ENCODE measurements at regions not wholly inside any gene's neighbourhood (a gene's known extent, or its start where the extent isn't known, plus 50 kb on each side); places are given as distances from the start of the nearest gene placed in this dataset.

DNA sequence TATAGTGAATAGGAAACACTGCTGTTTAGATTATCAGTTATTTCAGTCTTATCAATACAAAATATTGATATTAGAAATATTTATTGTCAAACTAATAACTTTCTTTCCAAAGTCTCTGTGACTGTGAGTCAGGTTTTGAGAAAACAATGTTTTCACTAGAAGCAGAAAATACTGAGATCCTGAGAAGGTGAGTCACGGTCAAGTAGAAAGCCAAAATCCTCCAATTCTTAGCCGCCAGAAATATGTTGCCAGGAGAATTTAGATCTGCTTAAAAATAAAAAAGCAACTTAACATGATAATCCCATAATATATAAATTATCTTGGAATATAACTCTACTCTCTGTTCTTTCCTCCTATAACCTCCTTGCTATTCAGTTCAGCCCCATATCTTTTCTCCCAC, 181.9 kb upstream of the NRXN1 start:
- ChIA-PET CTCF (no interaction called here), POLR2A (no interaction called here)

DNA sequence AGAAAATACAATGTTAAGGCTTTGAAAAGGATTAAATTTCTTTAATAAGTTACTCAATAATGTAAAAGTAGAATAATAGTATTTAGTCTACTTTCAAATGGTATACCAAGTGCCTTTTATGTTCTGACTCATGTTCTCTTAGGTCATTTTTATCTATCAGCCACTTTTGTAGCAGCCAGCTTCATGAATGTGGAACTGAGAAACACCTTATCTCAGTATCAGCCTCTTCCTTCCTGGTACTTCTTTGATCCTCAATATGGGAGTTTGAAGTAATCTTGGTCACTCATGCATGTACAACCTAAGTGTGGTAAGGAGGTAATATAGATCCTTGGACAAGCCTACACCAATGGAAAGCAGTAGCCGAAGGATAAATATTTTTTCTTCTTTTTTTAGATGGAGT, 180.4 kb upstream of the NRXN1 start:
- ChIA-PET POLR2A (no interaction called here), CTCF (no interaction called here)

DNA sequence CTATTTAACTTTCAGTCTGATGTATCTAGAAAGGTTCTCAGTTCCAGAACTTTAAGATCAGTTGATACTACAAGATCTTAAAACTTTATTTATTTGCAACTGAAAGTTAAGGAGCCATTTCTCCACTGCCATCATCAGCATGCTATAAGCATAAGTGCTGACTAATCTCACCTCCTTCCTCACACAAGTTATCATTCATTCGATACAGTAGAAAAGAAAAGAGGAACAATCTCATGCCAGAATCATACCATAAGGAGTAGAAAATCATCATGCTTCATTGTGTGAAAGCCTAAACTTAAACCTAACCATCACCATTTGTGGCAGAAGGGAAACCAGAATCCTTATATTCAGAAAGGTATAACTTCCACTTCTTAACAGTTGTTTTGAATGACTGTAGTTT, 176.6 kb upstream of the NRXN1 start:
- ChIA-PET CTCF (no interaction called here), POLR2A (no interaction called here)

- ChIA-PET CTCF (no interaction called here), POLR2A (no interaction called here)
Observed at GRCh38 chr2:51201295-51201694, 169.4 kb upstream of the NRXN1 start.

DNA sequence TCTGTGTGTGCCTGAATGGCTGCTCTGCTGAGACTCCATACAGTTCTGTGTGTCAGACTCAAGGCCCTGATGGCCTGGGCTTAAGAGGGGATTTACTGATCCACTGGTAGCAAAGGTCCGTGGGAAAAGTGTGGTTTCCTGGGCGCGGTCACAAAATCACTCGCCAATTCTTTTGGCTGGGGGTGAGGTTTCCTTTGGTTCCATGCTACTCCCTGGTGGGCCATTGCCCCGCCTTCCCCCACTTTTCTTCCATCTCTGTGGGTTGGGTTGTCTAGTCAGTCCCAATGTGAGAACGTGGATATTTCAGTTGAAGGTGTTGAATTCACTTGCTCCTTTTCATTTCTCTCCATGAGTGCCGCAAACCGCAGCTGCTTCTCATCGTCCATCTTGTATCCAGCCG, 162.7 kb upstream of the NRXN1 start:
- CTCF ChIA-PET: no interaction called here
- POLR2A ChIA-PET: no interaction called here

- CTCF ChIA-PET: no interaction called here
- POLR2A ChIA-PET: no interaction called here
Observed at GRCh38 chr2:51170273-51170672, 138.3 kb upstream of the NRXN1 start.

DNA sequence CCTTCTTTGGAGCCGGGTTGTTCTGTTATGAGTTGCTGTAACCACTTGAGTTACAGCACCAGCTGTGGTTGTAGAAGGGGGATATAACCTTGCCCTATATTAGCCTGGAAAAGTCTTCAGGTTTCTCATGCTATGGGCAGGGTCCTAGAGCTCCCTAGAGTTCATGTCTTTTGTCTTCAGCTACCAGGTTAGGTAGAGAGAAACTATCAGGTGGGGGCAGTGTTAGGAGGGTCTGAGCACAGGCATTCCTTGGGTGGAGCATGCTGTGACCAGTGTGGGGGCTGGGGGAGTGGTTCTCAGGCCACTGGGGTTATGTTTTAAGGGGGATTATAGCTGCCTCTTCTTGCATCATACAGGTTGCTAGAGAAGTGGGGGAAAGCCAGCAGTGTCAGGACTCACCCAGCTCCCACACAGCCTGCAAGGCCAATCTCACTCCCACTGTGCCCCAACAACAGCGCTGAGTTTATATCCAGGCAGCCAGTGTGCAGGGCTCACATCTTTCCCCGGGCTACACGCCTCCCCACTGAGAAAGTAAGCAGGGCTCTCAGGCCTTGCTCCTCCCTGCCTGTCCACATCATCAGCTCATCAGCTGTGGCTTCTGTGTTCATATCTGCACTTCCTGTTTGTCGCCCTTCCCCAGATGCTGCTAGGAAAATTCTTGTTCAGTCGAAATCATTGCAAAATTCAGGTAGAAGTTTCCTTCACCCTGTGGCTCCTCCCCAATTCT, 133.8 kb upstream of the NRXN1 start:
- ChIA-PET CTCF (no interaction called here), POLR2A (no interaction called here)

DNA sequence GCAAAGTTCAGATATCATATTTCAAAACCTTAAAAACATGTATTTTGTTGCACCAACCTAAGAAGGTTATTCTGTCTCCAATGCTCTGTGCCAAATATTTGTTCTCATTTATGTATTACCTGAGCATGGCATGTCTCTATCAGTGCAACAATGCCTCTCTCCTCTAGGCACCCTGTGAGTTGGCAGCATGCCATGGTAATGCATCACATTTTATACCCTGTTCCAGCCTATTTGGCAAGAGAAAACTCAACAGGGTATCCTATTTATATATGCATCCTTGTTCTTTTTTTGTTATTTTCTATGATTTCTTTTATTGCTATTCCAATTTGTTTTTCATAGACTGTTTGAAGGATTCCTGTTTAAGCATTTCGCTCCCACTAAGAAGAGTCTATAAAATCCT, 126.3 kb upstream of the NRXN1 start:
- POLR2A ChIA-PET: no interaction called here
- CTCF ChIA-PET: no interaction called here

- ChIA-PET POLR2A (no interaction called here), CTCF (no interaction called here)
Observed at GRCh38 chr2:51153236-51153635, 121.3 kb upstream of the NRXN1 start.

DNA sequence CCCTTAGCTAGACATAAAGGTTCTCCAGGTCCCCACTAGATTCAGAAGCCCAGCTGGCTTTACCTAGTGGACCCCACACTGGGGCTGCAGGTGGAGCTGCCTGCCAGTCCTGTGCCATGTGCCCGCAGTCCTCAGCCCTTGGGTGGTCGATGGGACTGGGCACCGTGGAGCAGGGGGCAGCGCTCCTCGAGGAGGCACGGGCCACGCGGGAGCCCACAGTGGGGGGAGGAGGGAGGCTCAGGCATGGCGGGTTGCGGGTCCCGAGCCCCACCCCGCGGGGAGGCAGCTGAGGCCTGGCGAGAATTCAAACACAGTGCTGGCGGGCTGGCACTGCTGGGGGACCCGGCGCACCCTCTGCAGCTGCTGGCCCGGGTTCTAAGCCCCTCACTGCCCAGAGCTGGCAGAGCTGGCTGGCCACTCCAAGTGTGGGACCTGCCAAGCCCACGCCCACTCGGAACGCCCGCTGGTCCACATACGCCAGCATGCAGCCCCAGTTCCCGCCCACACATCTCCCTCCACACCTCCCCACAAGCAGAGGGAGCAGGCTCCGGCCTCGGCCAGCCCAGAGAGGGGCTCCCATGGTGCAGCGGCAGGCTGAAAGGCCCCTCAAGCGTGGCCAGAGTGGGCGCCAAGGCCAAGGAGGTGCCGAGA, 119.7 kb upstream of the NRXN1 start:
- POLR2A ChIA-PET: no interaction called here
- CTCF ChIA-PET: no interaction called here

DNA sequence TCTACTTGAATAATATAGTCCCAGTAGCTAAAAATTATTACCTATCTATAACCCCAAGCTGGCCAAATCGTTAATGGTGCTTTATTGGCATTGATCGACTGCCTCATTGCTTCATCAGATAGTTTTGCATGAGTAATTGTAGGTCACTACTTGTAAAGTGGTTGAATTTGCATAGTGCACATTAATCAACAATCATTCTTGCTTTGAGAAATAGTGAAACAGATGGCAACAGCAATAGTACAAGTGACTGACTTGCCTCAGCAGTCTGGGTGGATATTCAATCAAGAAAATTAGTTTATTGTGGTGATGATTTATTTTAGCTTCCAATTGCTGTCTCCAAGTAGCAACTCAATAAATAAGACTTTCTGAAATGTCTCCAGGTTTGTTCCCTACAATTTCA, 117.8 kb upstream of the NRXN1 start:
- POLR2A ChIA-PET: no interaction called here
- CTCF ChIA-PET: no interaction called here

DNA sequence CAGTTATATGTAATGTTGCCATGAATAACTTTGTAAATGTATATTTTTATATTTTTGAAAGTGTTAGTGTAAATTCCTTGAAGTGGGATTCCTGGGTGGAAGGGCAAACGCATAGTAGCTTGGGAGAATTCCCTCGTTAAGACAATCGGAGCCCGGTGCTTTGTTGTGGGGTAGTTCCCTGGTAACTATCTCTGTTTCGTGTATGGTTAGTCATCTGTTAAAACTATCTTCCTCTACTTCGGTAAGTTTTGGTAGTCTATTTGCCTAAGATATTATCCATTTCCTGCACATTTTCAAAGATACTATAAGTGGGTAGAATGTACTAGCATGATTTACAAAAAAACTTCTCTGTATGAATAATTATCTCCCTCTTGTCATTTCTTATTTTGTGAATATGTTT, 113.8 kb upstream of the NRXN1 start:
- ChIA-PET CTCF (no interaction called here), POLR2A (no interaction called here)

- CTCF ChIA-PET: no interaction called here
- POLR2A ChIA-PET: no interaction called here
Observed at GRCh38 chr2:51120754-51121280, 88.9 kb upstream of the NRXN1 start.

DNA sequence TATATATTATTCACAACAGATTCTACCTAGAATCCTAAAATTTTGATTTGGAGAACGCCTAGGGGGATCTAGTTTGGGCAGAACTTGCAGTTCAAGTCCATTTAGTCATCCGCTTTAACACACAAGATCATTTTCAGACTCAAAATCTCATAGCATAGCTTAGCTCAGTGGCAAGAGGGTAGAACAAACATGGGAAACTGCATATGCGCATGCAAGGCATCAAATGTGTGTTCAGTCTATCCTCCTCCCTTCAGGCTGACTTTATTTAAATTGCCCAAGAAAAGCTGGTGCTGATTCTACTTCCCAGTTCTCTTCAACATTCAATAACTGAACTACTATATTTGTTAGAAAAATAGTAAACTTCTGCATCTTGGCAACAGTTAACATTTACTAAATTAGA, 79.6 kb upstream of the NRXN1 start:
- ChIA-PET CTCF (no interaction called here), POLR2A (no interaction called here)

DNA sequence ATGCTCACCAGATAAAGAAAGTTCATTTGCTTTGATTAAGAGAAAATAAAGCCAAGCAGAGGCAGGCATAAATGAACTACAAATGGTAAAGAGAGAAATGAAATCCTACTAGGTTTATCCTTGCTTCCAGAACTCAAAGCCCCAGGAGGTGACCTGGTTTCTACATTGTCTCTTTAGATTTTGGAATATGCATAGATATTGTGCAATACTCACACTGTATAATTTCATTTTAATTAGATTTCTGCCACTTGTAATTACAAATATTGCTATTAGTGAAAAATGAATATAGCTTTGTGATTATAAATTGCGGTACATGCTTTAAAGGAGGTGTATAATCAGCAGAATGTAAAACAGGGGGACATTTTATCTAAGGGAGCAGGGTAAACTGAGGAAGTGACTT, 76.9 kb upstream of the NRXN1 start:
- ChIA-PET CTCF (no interaction called here), POLR2A (no interaction called here)

DNA sequence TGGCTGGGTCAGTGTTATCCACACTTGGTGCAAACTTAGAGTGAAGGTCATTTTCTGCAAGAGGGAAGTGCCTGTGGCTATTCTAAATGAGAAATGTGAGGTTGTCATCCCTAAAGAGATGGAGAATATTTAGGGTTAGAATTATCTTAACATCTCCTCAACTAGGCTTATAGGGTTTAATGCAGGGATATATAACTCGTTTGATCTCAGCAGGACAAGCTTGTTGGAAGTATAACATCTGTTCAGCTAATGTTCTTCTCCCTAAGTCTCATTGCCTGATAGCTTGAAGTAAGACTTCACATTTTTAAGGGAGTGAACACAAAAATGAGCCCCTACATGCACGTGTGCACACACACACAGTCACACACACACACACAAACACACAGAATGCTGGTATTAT, 75.9 kb upstream of the NRXN1 start:
- POLR2A ChIA-PET: no interaction called here
- CTCF ChIA-PET: no interaction called here

- POLR2A ChIA-PET: no interaction called here
- CTCF ChIA-PET: no interaction called here
Observed at GRCh38 chr2:51105811-51106210, 73.9 kb upstream of the NRXN1 start.

DNA sequence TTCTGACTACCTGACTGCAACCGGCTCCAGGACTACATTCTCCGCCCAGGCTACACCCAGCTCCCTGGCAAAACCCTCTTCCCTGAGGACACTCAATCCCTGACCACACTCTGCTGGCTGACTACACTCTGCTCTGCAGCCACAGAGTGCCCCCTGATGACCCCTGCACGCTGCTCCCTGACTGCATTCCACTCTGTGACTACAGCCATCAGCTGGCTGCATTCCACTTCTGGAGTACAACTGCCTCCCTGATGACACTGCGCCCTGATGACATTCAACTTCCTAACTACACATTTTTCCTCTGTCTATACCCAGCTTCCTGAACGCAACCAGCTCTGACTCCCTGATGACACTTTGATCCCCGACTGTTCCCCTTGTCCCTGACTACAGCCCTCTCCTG, 71.3 kb upstream of the NRXN1 start:
- CTCF ChIA-PET: no interaction called here
- POLR2A ChIA-PET: no interaction called here

DNA sequence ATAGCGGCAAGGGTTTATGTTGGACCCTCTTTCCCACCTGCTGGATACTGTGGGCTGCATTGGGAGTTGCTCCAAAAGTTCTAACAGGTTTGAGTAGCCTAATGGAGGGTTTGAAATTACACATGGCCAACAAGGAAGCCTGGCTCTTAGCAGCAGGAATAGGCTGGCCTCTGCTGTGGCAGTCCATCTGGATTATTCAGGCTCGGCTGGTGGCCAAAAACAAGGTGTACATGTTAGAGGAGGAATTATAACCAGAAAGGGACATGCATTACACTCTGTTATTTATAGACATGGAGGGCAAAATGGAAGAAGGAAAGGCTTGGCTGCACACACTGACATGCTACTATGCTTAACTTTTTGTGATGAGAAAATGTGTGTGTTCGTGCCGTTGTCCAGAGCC, 61.1 kb upstream of the NRXN1 start:
- ChIA-PET CTCF (no interaction called here), POLR2A (no interaction called here)

DNA sequence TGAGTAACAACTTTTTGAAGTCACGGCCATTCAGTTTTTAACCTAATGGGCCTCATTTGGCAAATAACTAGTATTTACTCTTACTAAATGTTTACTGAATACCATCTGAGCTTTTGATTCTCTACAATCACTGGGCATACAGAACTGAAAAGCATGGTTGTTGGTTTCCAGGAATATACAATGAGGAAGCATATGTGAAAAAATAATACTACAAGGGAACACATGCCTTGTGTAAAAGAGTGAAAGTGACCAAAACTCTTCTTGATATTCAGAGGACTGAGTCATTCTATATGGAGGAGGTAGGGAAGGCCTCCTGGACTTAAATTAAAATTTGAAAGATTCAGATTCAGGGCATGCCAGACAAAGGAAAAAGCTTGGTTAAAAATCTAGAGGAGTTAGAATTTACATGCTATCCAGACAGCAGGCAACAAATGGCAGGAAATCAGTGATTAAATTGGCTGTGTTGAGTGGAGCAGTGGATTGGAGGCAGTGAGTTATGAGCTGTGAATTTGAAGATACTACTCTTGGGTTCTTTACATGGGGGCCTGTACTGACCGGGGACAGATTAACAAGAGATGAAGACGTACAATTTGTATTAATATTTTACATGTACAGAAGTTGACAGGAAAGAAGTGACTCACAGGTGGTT, 53.6 kb upstream of the NRXN1 start:
- CTCF ChIA-PET: no interaction called here
- POLR2A ChIA-PET: no interaction called here

DNA sequence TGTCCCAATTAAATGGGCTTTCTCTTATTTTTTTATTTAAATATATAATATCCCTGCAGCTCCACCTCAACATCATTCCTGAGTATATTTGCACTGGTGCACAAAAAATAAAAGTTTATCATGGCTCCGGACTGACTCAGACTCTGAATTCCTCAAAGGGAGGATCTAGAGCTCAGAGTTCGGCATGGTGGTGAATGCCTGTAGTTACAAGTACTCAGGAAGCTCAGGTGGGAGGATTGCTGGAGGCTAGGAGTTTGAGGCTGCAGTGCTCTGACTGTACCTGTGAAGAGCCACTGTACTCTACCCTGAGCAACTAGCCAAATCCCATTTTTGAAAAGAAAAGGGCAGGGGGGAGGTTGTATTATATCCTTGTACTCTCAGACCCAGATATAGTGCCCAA, 52.8 kb upstream of the NRXN1 start:
- POLR2A ChIA-PET: no interaction called here
- CTCF ChIA-PET: no interaction called here

Measured in activated CD8-positive, alpha-beta memory T cell treated with anti-CD3 and anti-CD28 coated beads for 36 hours (primary cell).